Smooth muscle cell (in vitro differentiated cells): ENCODE measurements at regions not wholly inside any gene's neighbourhood (a gene's known extent, or its start where the extent isn't known, plus 50 kb on each side); places are given as distances from the start of the nearest gene placed in this dataset.

ENCODE experiments used
- DNase-seq: peaks from one replicate; lab custom pipeline; 2025; ENCODE audit not compliant: unreplicated experiment; lab: John Stamatoyannopoulos, UW
- H2AFZ ChIP-seq: fragments of 200-600 bp; sonication (generic); 2 replicates; pipeline ENCODE4 v1.6.0; 2016; ENCODE audit warnings: antibody characterized with exemption, low read depth, mild to moderate bottlenecking
- H3F3A ChIP-seq: fragments of 200-600 bp; sonication (generic); 2 replicates; pipeline ENCODE4 v1.6.0; 2017; ENCODE audit warnings: antibody characterized with exemption, low read depth
- H3K27ac ChIP-seq: fragments of 200-600 bp; sonication (generic); 2 replicates; pipeline ENCODE4 v1.5.1; 2016; ENCODE audit warnings: low read depth, mild to moderate bottlenecking
- H3K27me3 ChIP-seq: fragments of 200-600 bp; sonication (generic); 2 replicates; pipeline ENCODE4 v1.6.1; 2016; ENCODE audit warnings: low read depth, mild to moderate bottlenecking
- H3K36me3 ChIP-seq: fragments of 200-600 bp; sonication (generic); 2 replicates; pipeline ENCODE4 v1.5.1; 2016; ENCODE audit warnings: low read depth
- H3K4me1 ChIP-seq: fragments of 200-600 bp; sonication (generic); 2 replicates; pipeline ENCODE4 v1.5.1; 2016; ENCODE audit warnings: low read depth
- H3K4me2 ChIP-seq: fragments of 200-600 bp; sonication (generic); 2 replicates; pipeline ENCODE4 v1.6.0; 2016; ENCODE audit warnings: mild to moderate bottlenecking
- H3K4me3 ChIP-seq: fragments of 200-600 bp; sonication (generic); 2 replicates; pipeline ENCODE4 v1.5.1; 2016; ENCODE audit warnings: mild to moderate bottlenecking
- H3K79me2 ChIP-seq: fragments of 200-600 bp; sonication (generic); 2 replicates; pipeline ENCODE4 v1.6.0; 2016; ENCODE audit warnings: low read depth, mild to moderate bottlenecking
- H3K9ac ChIP-seq: fragments of 200-600 bp; sonication (generic); 2 replicates; pipeline ENCODE4 v1.6.0; 2016; ENCODE audit warnings: low read depth
- H3K9me3 ChIP-seq: fragments of 200-600 bp; sonication (generic); replicated peaks from 2 replicates; pipeline ENCODE4 v1.5.1; 2016; ENCODE audit warnings: low read depth
- H4K20me1 ChIP-seq: fragments of 200-600 bp; sonication (generic); 2 replicates; pipeline ENCODE4 v1.6.0; 2016; ENCODE audit warnings: low read depth
- WGBS: methylation state at CpG from one replicate; pipeline ENCODE4 v1.1.7; 2016; ENCODE audit warnings: low lambda C conversion rate; 5-methylcytosine and 5-hydroxymethylcytosine counted together
- TF ChIP-seq, protein P1 (sequence below): fragments of 200-600 bp; sonication (generic); IDR thresholded peaks from 2 replicates; pipeline ENCODE4 v1.5.1; 2017; ENCODE audit warnings: borderline replicate concordance, mild to moderate bottlenecking, antibody characterized with exemption; ENCODE audit not compliant: insufficient read depth, poor library complexity, severe bottlenecking

DNA sequence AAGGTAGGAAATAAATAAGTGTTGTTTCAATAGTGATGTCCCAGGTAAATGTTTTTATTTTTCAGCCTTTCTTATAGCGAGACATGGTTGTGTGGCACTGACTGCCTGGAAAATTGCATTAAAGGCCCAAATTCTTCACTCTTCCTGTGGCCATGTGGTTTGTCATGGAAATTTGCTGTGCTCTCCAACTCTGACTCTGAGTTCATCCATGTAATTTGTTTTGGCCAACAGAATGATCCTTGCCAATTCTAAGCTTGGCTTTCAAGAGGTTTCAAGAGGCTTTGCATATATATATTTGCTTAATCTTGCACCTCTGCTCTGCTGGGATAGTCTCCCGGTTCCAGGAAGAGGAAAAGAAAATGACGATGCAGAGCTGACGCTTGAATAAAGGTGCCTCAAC lies 107.5 kb upstream of the ARHGEF26 start:
- Histone ChIP-seq H3K9me3 (no peaks in the 10 kb centered on the region), H3K36me3 (no peaks in the 10 kb centered on the region), H3K79me2 (no peaks in the 10 kb centered on the region), H3K27me3 (no peaks in the 10 kb centered on the region), H4K20me1 (no peaks in the 10 kb centered on the region), H3K4me3 (no peak overlapping the region), H3K9ac (no peak overlapping the region), H3K4me1 (no peaks in the 10 kb centered on the region), H3K27ac (no peak overlapping the region), H2AFZ (no peak overlapping the region), H3K4me2 (no peak overlapping the region), H3F3A (no peaks in the 10 kb centered on the region)
- no peak for DNase-seq
- 94% methylated on average over 4 of the region's 4 CpGs for WGBS
- TF ChIP-seq, protein P1, sequence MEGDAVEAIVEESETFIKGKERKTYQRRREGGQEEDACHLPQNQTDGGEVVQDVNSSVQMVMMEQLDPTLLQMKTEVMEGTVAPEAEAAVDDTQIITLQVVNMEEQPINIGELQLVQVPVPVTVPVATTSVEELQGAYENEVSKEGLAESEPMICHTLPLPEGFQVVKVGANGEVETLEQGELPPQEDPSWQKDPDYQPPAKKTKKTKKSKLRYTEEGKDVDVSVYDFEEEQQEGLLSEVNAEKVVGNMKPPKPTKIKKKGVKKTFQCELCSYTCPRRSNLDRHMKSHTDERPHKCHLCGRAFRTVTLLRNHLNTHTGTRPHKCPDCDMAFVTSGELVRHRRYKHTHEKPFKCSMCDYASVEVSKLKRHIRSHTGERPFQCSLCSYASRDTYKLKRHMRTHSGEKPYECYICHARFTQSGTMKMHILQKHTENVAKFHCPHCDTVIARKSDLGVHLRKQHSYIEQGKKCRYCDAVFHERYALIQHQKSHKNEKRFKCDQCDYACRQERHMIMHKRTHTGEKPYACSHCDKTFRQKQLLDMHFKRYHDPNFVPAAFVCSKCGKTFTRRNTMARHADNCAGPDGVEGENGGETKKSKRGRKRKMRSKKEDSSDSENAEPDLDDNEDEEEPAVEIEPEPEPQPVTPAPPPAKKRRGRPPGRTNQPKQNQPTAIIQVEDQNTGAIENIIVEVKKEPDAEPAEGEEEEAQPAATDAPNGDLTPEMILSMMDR: no peak

DNA sequence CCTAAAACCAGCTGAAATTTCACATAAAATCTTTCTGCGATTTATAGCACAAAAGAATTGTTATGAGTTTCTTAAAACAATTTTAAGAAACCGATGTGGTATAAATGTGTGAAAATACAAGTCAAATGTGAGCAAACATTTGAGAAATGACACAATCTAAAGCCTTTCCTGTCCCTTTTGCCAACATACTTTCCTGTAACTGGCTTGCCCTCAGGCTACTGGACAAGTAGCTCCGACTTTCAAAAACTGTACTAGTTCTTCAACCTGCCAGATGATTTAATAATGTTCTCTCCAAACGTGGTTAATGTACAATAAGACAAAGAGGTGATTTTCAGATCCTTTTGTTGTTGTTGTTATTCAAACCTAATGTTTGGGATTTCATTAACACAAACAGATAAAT lies 105.9 kb upstream of the ARHGEF26 start:
- no peaks in the 10 kb centered on the region for H3K9me3 ChIP-seq
- H3K4me1 ChIP-seq: no peaks in the 10 kb centered on the region
- no peak overlapping the region for H3K4me2 ChIP-seq

GRCh38 chr3:154018100-154018696 lies 103.0 kb upstream of the ARHGEF26 start:
- WGBS: 15% methylated on average over 3 of the region's 3 CpGs
- H3K4me1 ChIP-seq: no peaks in the 10 kb centered on the region
- H3K27ac ChIP-seq: no peak overlapping the region
- no peak overlapping the region for H3K4me3 ChIP-seq
- no peaks in the 10 kb centered on the region for H3K9me3 ChIP-seq
- H3K4me2 ChIP-seq: no peak overlapping the region
- no peaks in the 10 kb centered on the region for H4K20me1 ChIP-seq
- H3K36me3 ChIP-seq: no peaks in the 10 kb centered on the region
- no peaks in the 10 kb centered on the region for H3K27me3 ChIP-seq
- H3K9ac ChIP-seq: no peak overlapping the region
- no peaks in the 10 kb centered on the region for H3K79me2 ChIP-seq
- no peaks in the 10 kb centered on the region for H3F3A ChIP-seq
- TF ChIP-seq, protein P1: peak; percentile 62
- DNase-seq: no peak
- no peak overlapping the region for H2AFZ ChIP-seq

More for the DNA sequence above, 105.9 kb upstream of the ARHGEF26 start:
- Histone ChIP-seq H3K27me3 (no peaks in the 10 kb centered on the region), H3K27ac (no peak overlapping the region), H3K36me3 (no peaks in the 10 kb centered on the region), H3F3A (no peaks in the 10 kb centered on the region), H2AFZ (no peak overlapping the region), H4K20me1 (no peaks in the 10 kb centered on the region), H3K79me2 (no peaks in the 10 kb centered on the region), H3K9ac (no peak overlapping the region), H3K4me3 (no peak overlapping the region)
- no peak for DNase-seq
- 73% methylated on average over 4 of the region's 4 CpGs for WGBS
- TF ChIP-seq, protein P1: no peak

DNA sequence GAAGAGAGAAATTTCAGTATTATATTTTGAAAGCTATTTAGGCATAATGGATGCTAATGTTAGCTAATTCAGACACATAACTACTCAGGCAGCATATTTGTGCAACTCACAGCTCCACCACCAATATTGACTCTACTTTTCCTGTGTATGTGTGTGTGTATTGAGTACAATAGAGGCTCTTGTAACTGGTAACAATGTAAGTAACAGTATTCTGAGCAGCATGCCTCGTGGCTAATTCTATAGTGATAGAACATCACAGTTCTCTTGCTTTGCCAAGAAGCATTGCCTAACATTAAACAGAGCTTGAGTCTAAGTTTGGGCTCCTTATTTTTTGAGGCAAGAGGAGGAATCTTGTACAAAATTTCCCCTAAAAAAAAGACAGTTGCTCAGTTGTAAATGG lies 98.6 kb upstream of the ARHGEF26 start:
- Histone ChIP-seq H3K4me3 (no peak overlapping the region), H3K4me1 (no peaks in the 10 kb centered on the region), H3K27me3 (no peaks in the 10 kb centered on the region), H3K79me2 (no peaks in the 10 kb centered on the region), H3K9ac (no peak overlapping the region), H3K4me2 (no peak overlapping the region), H3K36me3 (no peaks in the 10 kb centered on the region), H3K27ac (no peak overlapping the region), H4K20me1 (no peaks in the 10 kb centered on the region), H3F3A (no peaks in the 10 kb centered on the region), H3K9me3 (no peaks in the 10 kb centered on the region), H2AFZ (no peak overlapping the region)
- WGBS: 55% methylated on average over 1 of the region's 1 CpG
- TF ChIP-seq, protein P1: no peak
- no peak for DNase-seq
